ENCODE measurements at regions not wholly inside any gene's neighbourhood (a gene's known extent, or its start where the extent isn't known, plus 50 kb on each side); places are given as distances from the start of the nearest gene placed in this dataset.

- no peak overlapping the region for H2AFZ ChIP-seq (ENCODE audit: low read length)
- H3K79me1 ChIP-seq (ENCODE audit: low read depth, low read length), result no peaks in the 10 kb centered on the region
- no peak overlapping the region for H4K91ac ChIP-seq (replicated peaks; ENCODE audit: insufficient read length, low read length)
- H3K23me2 ChIP-seq (ENCODE audit: low read depth, low read length), result no peaks in the 10 kb centered on the region
- no peak overlapping the region for H2BK120ac ChIP-seq (replicated peaks; ENCODE audit: low read depth, low read length)
- H4K20me1 ChIP-seq (replicated peaks in 1 of 2; ENCODE audit: control insufficient read depth in 1 of 2, insufficient read depth in 2 of 2, low read length in 2 of 2), result no peaks in the 10 kb centered on the region
- TF ChIP-seq CEBPB (IDR thresholded peaks at IDR 0.05; ENCODE audit: low read depth, low read length), result no peak
- no peak for TF ChIP-seq SIRT6 (IDR thresholded peaks at IDR 0.05; ENCODE audit: low read length)
- TF ChIP-seq MAFK (IDR thresholded peaks at IDR 0.05; ENCODE audit: low read depth, low read length), result no peak
- no peak for TF ChIP-seq BACH1 (IDR thresholded peaks at IDR 0.05; ENCODE audit: low read length)
- no peak for TF ChIP-seq USF2 (IDR thresholded peaks at IDR 0.05; ENCODE audit: low read length)
- no peak for TF ChIP-seq BRCA1 (IDR thresholded peaks at IDR 0.05; ENCODE audit: low read depth, low read length)
- TF ChIP-seq NANOG (IDR thresholded peaks at IDR 0.05; ENCODE audit: insufficient read depth, low read depth, low read length, poor library complexity, severe bottlenecking), result no peak
- no peak for TF ChIP-seq GTF2F1 (IDR thresholded peaks at IDR 0.05; ENCODE audit: borderline replicate concordance, low read depth, low read length)
- no peak for TF ChIP-seq PHF8 (conservative IDR thresholded peaks at IDR 0.05; ENCODE audit: low read depth, low read length)
- no peak for TF ChIP-seq TAF1 (IDR thresholded peaks at IDR 0.05; ENCODE audit: low read depth, low read length)
- no peak overlapping the region for H3K4me3 ChIP-seq (ENCODE audit: extremely low read depth in 1 of 4, insufficient read depth in 2 of 4, low read depth in 3 of 4, low read length in 4 of 4)
- H2BK15ac ChIP-seq (ENCODE audit: low read length), result no peak overlapping the region
- H3K79me2 ChIP-seq (ENCODE audit: control insufficient read depth in 1 of 2, insufficient read depth in 2 of 2, low read length in 2 of 2), result no peaks in the 10 kb centered on the region
- ChIA-PET CTCF (ENCODE audit: partially characterized antibody) (interaction anchor here (1.4 to 1.5 kb wide), 2 partner anchors 34 to 112 kb away, joined by 3 to 4 read pairs; no protein-coding TSS in a partner anchor), POLR2A (ENCODE audit: partially characterized antibody) (no interaction called here)
- no peaks in the 10 kb centered on the region for H3K9me3 ChIP-seq (ENCODE audit: insufficient read depth in 2 of 2, low read depth in 1 of 2, low read length in 1 of 2)
- H2BK12ac ChIP-seq (ENCODE audit: low read depth, low read length), result no peak overlapping the region
- FAIRE-seq (no peak), DNase-seq (ENCODE audit: low read depth in 1 of 2, low spot score in 2 of 2) (no peak)
- H3K4ac ChIP-seq (replicated peaks; ENCODE audit: insufficient read length, low read depth, low read length), result no peak overlapping the region
- no peak overlapping the region for H4K5ac ChIP-seq (ENCODE audit: insufficient read length, low read depth, low read length)
- H3K14ac ChIP-seq (ENCODE audit: insufficient read length), result no peak overlapping the region
- no peaks in the 10 kb centered on the region for H3K27me3 ChIP-seq (replicated peaks in 1 of 4; ENCODE audit: control insufficient read depth in 3 of 4, extremely low read depth in 1 of 4, insufficient read depth in 3 of 4, low read length in 3 of 4)
- H3K56ac ChIP-seq (replicated peaks; ENCODE audit: insufficient read length, low read depth, low read length), result no peak overlapping the region
- H3K36me3 ChIP-seq (ENCODE audit: control insufficient read depth in 2 of 4, insufficient read depth in 4 of 4, low read length in 3 of 4), result no peaks in the 10 kb centered on the region
- no peak overlapping the region for H3K9ac ChIP-seq (replicated peaks in 1 of 4; ENCODE audit: extremely low read depth in 1 of 4, low read depth in 3 of 4, low read length in 3 of 4)
- no peak overlapping the region for H2AK5ac ChIP-seq (ENCODE audit: low read depth, low read length)
- no peaks in the 10 kb centered on the region for H3K4me1 ChIP-seq (replicated peaks in 1 of 4; ENCODE audit: control insufficient read depth in 3 of 4, insufficient read depth in 4 of 4, low read length in 3 of 4)
- no peak overlapping the region for H3K4me2 ChIP-seq (ENCODE audit: insufficient read depth in 1 of 2, low read depth in 2 of 2, low read length in 2 of 2)
- 82% methylated on average over 2 of the region's 2 CpGs; no CpG with 5 or more reads in 1 of the 2 experiments for WGBS, 2 experiments (ENCODE audit: extremely low coverage in 1 of 2, insufficient coverage in 1 of 2, insufficient read length in 1 of 2, insufficient replicate concordance in 2 of 2, low coverage in 1 of 2, low lambda C conversion rate in 2 of 2, missing lambda C conversion rate in 1 of 2)
- H3K27ac ChIP-seq (ENCODE audit: low read depth, low read length), result no peak overlapping the region
- no peak overlapping the region for H3K18ac ChIP-seq (ENCODE audit: extremely low read depth, low read length)
- no peak overlapping the region for H4K8ac ChIP-seq (ENCODE audit: extremely low read depth, insufficient read depth, low read length)
- H2BK20ac ChIP-seq (ENCODE audit: low read length), result no peak overlapping the region
- H2BK5ac ChIP-seq (ENCODE audit: low read depth, low read length), result no peak overlapping the region
- no peak overlapping the region for H3K23ac ChIP-seq (ENCODE audit: insufficient read length)
Measured at GRCh38 chr5:29113516-29113915, 2075.1 kb upstream of the CDH9 start.

Data from H1 (cell line).